ENCODE measurements at regions not wholly inside any gene's neighbourhood (a gene's known extent, or its start where the extent isn't known, plus 50 kb on each side); places are given as distances from the start of the nearest gene placed in this dataset.
A peak's percentile ranks its signal among the peaks of the same experiment; 100 is the strongest.

GRCh38 chr11:128188346-128189004, 398.9 kb downstream of the ETS1 start:
- TF ChIP-seq MXI1 (IDR thresholded peaks at IDR 0.05; ENCODE audit: borderline replicate concordance, low read depth, low read length) = no peak
- no peak for TF ChIP-seq MAZ (IDR thresholded peaks at IDR 0.05; ENCODE audit: borderline replicate concordance, low read depth, low read length)
- TF ChIP-seq CEBPB (IDR thresholded peaks at IDR 0.05; ENCODE audit: low read depth, low read length) = no peak
- TF ChIP-seq, protein P1, sequence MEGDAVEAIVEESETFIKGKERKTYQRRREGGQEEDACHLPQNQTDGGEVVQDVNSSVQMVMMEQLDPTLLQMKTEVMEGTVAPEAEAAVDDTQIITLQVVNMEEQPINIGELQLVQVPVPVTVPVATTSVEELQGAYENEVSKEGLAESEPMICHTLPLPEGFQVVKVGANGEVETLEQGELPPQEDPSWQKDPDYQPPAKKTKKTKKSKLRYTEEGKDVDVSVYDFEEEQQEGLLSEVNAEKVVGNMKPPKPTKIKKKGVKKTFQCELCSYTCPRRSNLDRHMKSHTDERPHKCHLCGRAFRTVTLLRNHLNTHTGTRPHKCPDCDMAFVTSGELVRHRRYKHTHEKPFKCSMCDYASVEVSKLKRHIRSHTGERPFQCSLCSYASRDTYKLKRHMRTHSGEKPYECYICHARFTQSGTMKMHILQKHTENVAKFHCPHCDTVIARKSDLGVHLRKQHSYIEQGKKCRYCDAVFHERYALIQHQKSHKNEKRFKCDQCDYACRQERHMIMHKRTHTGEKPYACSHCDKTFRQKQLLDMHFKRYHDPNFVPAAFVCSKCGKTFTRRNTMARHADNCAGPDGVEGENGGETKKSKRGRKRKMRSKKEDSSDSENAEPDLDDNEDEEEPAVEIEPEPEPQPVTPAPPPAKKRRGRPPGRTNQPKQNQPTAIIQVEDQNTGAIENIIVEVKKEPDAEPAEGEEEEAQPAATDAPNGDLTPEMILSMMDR (conservative IDR thresholded peaks at IDR 0.05; ENCODE audit: low read depth, low read length) = no peak
- TF ChIP-seq SMC3 (IDR thresholded peaks at IDR 0.05; ENCODE audit: low read depth, low read length) = no peak
- TF ChIP-seq RCOR1 (IDR thresholded peaks at IDR 0.05; ENCODE audit: insufficient replicate concordance, low read length) = no peak
- no peak for TF ChIP-seq RFX5 (IDR thresholded peaks at IDR 0.05; ENCODE audit: low read depth, low read length)
- no peak for TF ChIP-seq RAD21 (IDR thresholded peaks at IDR 0.05; ENCODE audit: low read length)
- no peak for TF ChIP-seq FOS (IDR thresholded peaks at IDR 0.05; ENCODE audit: low read depth, low read length)
- TF ChIP-seq ELK1 (IDR thresholded peaks at IDR 0.05; ENCODE audit: borderline replicate concordance, low read depth, low read length) = no peak
- TF ChIP-seq POLR2A (IDR thresholded peaks at IDR 0.05; ENCODE audit: low read depth, low read length) = no peak
- TF ChIP-seq MAFK (IDR thresholded peaks at IDR 0.05; ENCODE audit: low read depth, low read length) = no peak
- TF ChIP-seq, protein P2, sequence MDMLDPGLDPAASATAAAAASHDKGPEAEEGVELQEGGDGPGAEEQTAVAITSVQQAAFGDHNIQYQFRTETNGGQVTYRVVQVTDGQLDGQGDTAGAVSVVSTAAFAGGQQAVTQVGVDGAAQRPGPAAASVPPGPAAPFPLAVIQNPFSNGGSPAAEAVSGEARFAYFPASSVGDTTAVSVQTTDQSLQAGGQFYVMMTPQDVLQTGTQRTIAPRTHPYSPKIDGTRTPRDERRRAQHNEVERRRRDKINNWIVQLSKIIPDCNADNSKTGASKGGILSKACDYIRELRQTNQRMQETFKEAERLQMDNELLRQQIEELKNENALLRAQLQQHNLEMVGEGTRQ (IDR thresholded peaks at IDR 0.05; ENCODE audit: low read depth, low read length) = no peak
- no peak for TF ChIP-seq BHLHE40 (IDR thresholded peaks at IDR 0.05; ENCODE audit: low read depth, low read length)
- TF ChIP-seq CHD1 (IDR thresholded peaks at IDR 0.05; ENCODE audit: low read depth, low read length) = no peak
- dilution Hi-C loops (cut with HindIII; ENCODE audit: low sequenced_read_pairs, unreplicated experiment) = loop anchor here (25.0 kb wide), 1 partner anchor 649 kb away; no protein-coding TSS in a partner anchor
- H3K4me3 ChIP-seq (ENCODE audit: insufficient read depth, low read depth, low read length) = no peak overlapping the region
- H4K8ac ChIP-seq (ENCODE audit: low read depth in 2 of 2, low read length in 2 of 2) = no peak overlapping the region
- peak overlapping the region; percentile 20; the same call in 1 of the 2 replicates for H2BK20ac ChIP-seq (ENCODE audit: low read depth, low read length)
- 50% methylated on average over 1 of the region's 9 CpGs; no CpG with 5 or more reads in 1 of the 2 experiments for WGBS, 2 experiments (ENCODE audit: extremely low coverage in 2 of 2, insufficient read length in 1 of 2)
- H4K20me1 ChIP-seq (ENCODE audit: insufficient read depth, low read length) = no peaks in the 10 kb centered on the region
- no peaks in the 10 kb centered on the region for H3K27me3 ChIP-seq (ENCODE audit: control insufficient read depth, insufficient read depth, low read length)
- H2BK120ac ChIP-seq (ENCODE audit: low read depth, low read length) = peak overlapping the region; percentile 27; the same call in 1 of the 2 replicates
- ChIA-PET POLR2A (ENCODE audit: unreplicated experiment) (no interaction called here), CTCF (no interaction called here)
- in situ Hi-C loops (cut with MboI; ENCODE audit: low sequenced_read_pairs) = no loop called here
- no peak overlapping the region for H3K4me2 ChIP-seq (ENCODE audit: low read depth, low read length)
- DNase-seq (no peak), ATAC-seq (ENCODE audit: low read depth) (peak; percentile 72)
- H2AFZ ChIP-seq (replicated peaks; ENCODE audit: low read length, poor library complexity) = peak overlapping the region; percentile 76
- H3K4me1 ChIP-seq (ENCODE audit: control insufficient read depth, insufficient read depth, low read length) = peaks cover 3% of the 10 kb centered on the region; the same call in 1 of the 2 replicates
- H3K18ac ChIP-seq (ENCODE audit: low read depth, low read length) = no peak overlapping the region
- H3K14ac ChIP-seq (replicated peaks; ENCODE audit: low read depth, low read length) = peak overlapping the region; percentile 76; the same call in 1 of the 2 replicates
- H2BK15ac ChIP-seq (ENCODE audit: low read depth, low read length) = peak overlapping the region; percentile 3; the same call in 2 of the 3 replicates
- peak overlapping the region; percentile 18 for H2AK5ac ChIP-seq (ENCODE audit: low read depth, low read length)
- no peak overlapping the region for H3K56ac ChIP-seq (ENCODE audit: extremely low read depth, insufficient read depth, low read length)
- no peak overlapping the region for H2BK5ac ChIP-seq (ENCODE audit: low read depth, low read length, poor library complexity, severe bottlenecking)
- no peak overlapping the region for H4K5ac ChIP-seq (ENCODE audit: low read depth, low read length)
- peak overlapping the region; percentile 8 for H3K4ac ChIP-seq (ENCODE audit: low read depth, low read length)
- peak overlapping the region; percentile 49; the same call in 1 of the 2 replicates for H3K23ac ChIP-seq (ENCODE audit: low read depth, low read length)
- no peak overlapping the region for H4K91ac ChIP-seq (ENCODE audit: insufficient read depth, low read depth, low read length)
- H3K27ac ChIP-seq (ENCODE audit: insufficient read depth, low read length) = no peak overlapping the region
- no peaks in the 10 kb centered on the region for H3K9me3 ChIP-seq (ENCODE audit: control insufficient read depth, insufficient read depth, low read length)
- peak overlapping the region; percentile 88 for H2AK9ac ChIP-seq (replicated peaks; ENCODE audit: low read depth, low read length, poor library complexity)
- H3K9ac ChIP-seq (ENCODE audit: low read depth, low read length) = no peak overlapping the region
- H3K79me1 ChIP-seq (ENCODE audit: low read depth in 1 of 2, low read length in 2 of 2) = no peaks in the 10 kb centered on the region
- BruUV-seq (replicated peaks) = no TSS peak
- intact Hi-C loops (cut with micrococcal nuclease) = no loop called here
- H3K9me1 ChIP-seq (ENCODE audit: insufficient read depth, low read length) = peaks cover 12% of the 10 kb centered on the region; the same call in 1 of the 2 replicates
- no peaks in the 10 kb centered on the region for H3K36me3 ChIP-seq (ENCODE audit: control insufficient read depth, insufficient read depth, low read length)
